Vagina (tissue), 2 donors: ENCODE measurements at regions not wholly inside any gene's neighbourhood (a gene's known extent, or its start where the extent isn't known, plus 50 kb on each side); places are given as distances from the start of the nearest gene placed in this dataset.

Experiments
- POLR2AphosphoS5 ChIP-seq, 2 donors: sonication (generic); formaldehyde crosslinking; IDR thresholded peaks; one replicate each; pipeline ENCODE4 v1.9.0; 2017; ENCODE audit warnings: antibody characterized with exemption in 2 of 2, mild to moderate bottlenecking in 2 of 2, low read depth in 1 of 2; ENCODE audit not compliant: insufficient read depth in 1 of 2
- TF ChIP-seq, protein P1 (sequence below), 3 experiments: fragments of 450-650 bp in 2 of 3; fragments of 200-600 bp in 1 of 3; sonication (generic) in 1 of 3; IDR thresholded peaks; one replicate each; pipeline ENCODE4 v1.5.1; 2017 to 2019; ENCODE audit warnings: antibody characterized with exemption in 3 of 3, mild to moderate bottlenecking in 2 of 3, moderate library complexity in 2 of 3

DNA sequence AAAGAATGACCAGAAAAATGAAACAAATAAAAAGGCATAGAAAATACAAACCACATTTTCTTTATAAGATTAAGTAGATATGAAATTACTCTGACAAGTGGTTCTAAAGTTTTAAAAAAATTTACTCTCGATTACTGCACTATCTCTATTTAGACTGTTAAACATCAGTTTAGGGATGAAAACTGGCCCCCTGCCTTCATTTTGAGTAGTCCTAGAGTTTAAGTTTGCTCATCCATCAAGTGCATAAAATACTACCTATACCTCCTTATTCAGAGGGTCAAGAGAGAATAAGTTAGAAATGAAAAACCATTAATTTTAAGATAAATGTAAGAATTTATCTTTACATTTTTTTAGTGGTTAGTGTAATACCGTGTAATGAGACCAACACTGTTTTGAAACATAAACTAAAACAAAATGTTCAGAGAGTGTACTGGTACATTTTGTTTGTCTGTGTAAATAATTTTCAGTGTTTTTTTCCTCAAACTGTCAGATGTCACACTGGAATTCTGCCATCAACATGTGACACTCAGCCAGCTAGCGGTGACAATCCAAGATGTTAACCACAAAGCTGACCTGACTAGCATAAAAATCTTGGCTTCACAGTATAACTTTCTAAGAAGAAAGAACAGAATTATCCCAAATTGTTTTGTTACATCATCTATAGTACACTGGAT is 184.8 kb upstream of the PCDH20 start:
- TF ChIP-seq, protein P1, sequence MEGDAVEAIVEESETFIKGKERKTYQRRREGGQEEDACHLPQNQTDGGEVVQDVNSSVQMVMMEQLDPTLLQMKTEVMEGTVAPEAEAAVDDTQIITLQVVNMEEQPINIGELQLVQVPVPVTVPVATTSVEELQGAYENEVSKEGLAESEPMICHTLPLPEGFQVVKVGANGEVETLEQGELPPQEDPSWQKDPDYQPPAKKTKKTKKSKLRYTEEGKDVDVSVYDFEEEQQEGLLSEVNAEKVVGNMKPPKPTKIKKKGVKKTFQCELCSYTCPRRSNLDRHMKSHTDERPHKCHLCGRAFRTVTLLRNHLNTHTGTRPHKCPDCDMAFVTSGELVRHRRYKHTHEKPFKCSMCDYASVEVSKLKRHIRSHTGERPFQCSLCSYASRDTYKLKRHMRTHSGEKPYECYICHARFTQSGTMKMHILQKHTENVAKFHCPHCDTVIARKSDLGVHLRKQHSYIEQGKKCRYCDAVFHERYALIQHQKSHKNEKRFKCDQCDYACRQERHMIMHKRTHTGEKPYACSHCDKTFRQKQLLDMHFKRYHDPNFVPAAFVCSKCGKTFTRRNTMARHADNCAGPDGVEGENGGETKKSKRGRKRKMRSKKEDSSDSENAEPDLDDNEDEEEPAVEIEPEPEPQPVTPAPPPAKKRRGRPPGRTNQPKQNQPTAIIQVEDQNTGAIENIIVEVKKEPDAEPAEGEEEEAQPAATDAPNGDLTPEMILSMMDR (IDR thresholded peaks at IDR 0.05): no peak
- TF ChIP-seq POLR2AphosphoS5 (IDR thresholded peaks at IDR 0.05; ENCODE audit: insufficient read depth in 1 of 2, low read depth in 1 of 2): no peak
